Neural progenitor cell (in vitro differentiated cells): ENCODE measurements at regions not wholly inside any gene's neighbourhood (a gene's known extent, or its start where the extent isn't known, plus 50 kb on each side); places are given as distances from the start of the nearest gene placed in this dataset.

ENCODE experiments used
- CTCF ChIP-seq: fragments of 200-600 bp; sonication (generic); IDR thresholded peaks from 2 replicates; pipeline ENCODE4 v1.5.1; 2017; ENCODE audit warnings: antibody characterized with exemption, mild to moderate bottlenecking
- EZH2 ChIP-seq: fragments of 200-600 bp; sonication (generic); IDR thresholded peaks from 2 replicates; pipeline ENCODE4 v1.6.1; 2017; ENCODE audit warnings: antibody characterized with exemption, mild to moderate bottlenecking, moderate library complexity
- EZH2phosphoT487 ChIP-seq: fragments of 200-600 bp; sonication (generic); IDR thresholded peaks from 2 replicates; pipeline ENCODE4 v1.6.1; 2017; ENCODE audit warnings: antibody characterized with exemption

GRCh38 chr7:98777051-98777450 is 92.8 kb downstream of the TMEM130 start:
- TF ChIP-seq CTCF (no peak), EZH2phosphoT487 (no peak), EZH2 (no peak)
